K562 (cell line): ENCODE measurements at regions not wholly inside any gene's neighbourhood (a gene's known extent, or its start where the extent isn't known, plus 50 kb on each side); places are given as distances from the start of the nearest gene placed in this dataset.

ENCODE experiments used
- ATAC-seq: fragments of 200-7000 bp; cut with Tn5 transposase; 3 replicates; pipeline ENCODE4 v1.9.1; 2020; ENCODE audit warnings: moderate library complexity
- BruUV-seq: library from RNA; stranded (reverse); fragments of 400-500 nt; replicated peaks from 2 replicates; lab custom pipeline; 2021; lab: Mats Ljungman, UMichigan
- CTCF ChIA-PET: fragments of 300-600 bp; formaldehyde crosslinking; extraction: SDS; loops from one replicate; lab custom pipeline; 2021; ENCODE audit warnings: low intra/inter-chr PET ratio; lab: Yijun Ruan, JAX
- POLR2A ChIA-PET: fragments of 300-600, 350-650 bp; sonication (Branson Sonifier 250); formaldehyde crosslinking; extraction: SDS; loops from one replicate; lab custom pipeline; 2021; ENCODE audit warnings: antibody characterized with exemption, inconsistent platforms; lab: Yijun Ruan, JAX
- DNase-seq, 4 experiments: peaks; one replicate each; pipeline versions ENCODE4 v3.0.0 to v3.0.0-alpha.2; 2011 to 2018; ENCODE audit warnings: low spot score in 3 of 4, mixed read lengths in 3 of 4; ENCODE audit errors: extremely low read depth in 1 of 4
- FAIRE-seq: peaks from 2 replicates; lab custom pipeline; 2011; peaks lifted over from hg19 to GRCh38; lab: Jason Lieb, UNC
- H2AFZ ChIP-seq: 2 replicates; pipeline ENCODE4 v1.6.0; 2011; ENCODE audit warnings: low read depth, low read length, control low read depth, inconsistent platforms
- H3K27ac ChIP-seq: fragments of 200-600 bp; 3 replicates; pipeline ENCODE4 v1.8.0; 2011; ENCODE audit warnings: low read depth, mild to moderate bottlenecking, control low read depth, inconsistent platforms, low read length, moderate library complexity, mixed read lengths; ENCODE audit errors: extremely low read depth
- H3K27me3 ChIP-seq, 2 experiments: fragments of 300-600 bp in 1 of 2; 2 replicates in 1 of 2; 3 replicates in 1 of 2; pipeline versions ENCODE4 v1.6.0 to v1.8.0; 2011; ENCODE audit warnings: inconsistent platforms in 2 of 2, low read length in 2 of 2, mild to moderate bottlenecking in 1 of 2, mixed read lengths in 1 of 2, moderate library complexity in 1 of 2; ENCODE audit not compliant: control insufficient read depth in 2 of 2, insufficient read depth in 2 of 2
- H3K36me3 ChIP-seq: fragments of 300-600 bp; 3 replicates; pipeline ENCODE4 v1.8.0; 2011; ENCODE audit warnings: mild to moderate bottlenecking, low read length, inconsistent platforms; ENCODE audit not compliant: control insufficient read depth, insufficient read depth
- H3K4me1 ChIP-seq, 2 experiments: fragments of 200-600 bp in 1 of 2; replicated peaks in 1 of 2; 2 replicates in 1 of 2; 3 replicates in 1 of 2; pipeline versions ENCODE4 v1.5.1 to v1.8.0; 2011; ENCODE audit warnings: inconsistent platforms in 2 of 2, low read length in 2 of 2, mild to moderate bottlenecking in 1 of 2, mixed read lengths in 1 of 2, moderate library complexity in 1 of 2; ENCODE audit not compliant: control insufficient read depth in 2 of 2, insufficient read depth in 2 of 2
- H3K4me2 ChIP-seq: 2 replicates; pipeline ENCODE4 v1.6.1; 2011; ENCODE audit warnings: low read length, control low read depth, inconsistent platforms, mixed read lengths; ENCODE audit not compliant: insufficient read depth
- H3K4me3 ChIP-seq: fragments of 200-600 bp; sonication (generic), shearing (Covaris generic); 2 replicates; pipeline ENCODE4 v1.5.1; 2016; ENCODE audit warnings: control low read depth, inconsistent platforms
- H3K79me2 ChIP-seq: fragments of 200-600 bp; 3 replicates; pipeline ENCODE4 v1.8.0; 2011; ENCODE audit warnings: low read length, inconsistent platforms; ENCODE audit not compliant: control insufficient read depth, insufficient read depth
- H3K9ac ChIP-seq, 2 experiments: 2 replicates each; pipeline versions ENCODE4 v1.6.0 to v1.6.1; 2011; ENCODE audit warnings: low read depth in 2 of 2, low read length in 2 of 2, control low read depth in 1 of 2, inconsistent platforms in 1 of 2, mild to moderate bottlenecking in 1 of 2, mixed read lengths in 1 of 2; ENCODE audit not compliant: insufficient read depth in 1 of 2
- H3K9me1 ChIP-seq: one replicate; pipeline ENCODE4 v1.6.0; 2011; ENCODE audit warnings: inconsistent platforms, mild to moderate bottlenecking, low read length, moderate library complexity; ENCODE audit not compliant: control insufficient read depth, insufficient read depth
- H3K9me3 ChIP-seq: replicated peaks from 2 replicates; pipeline ENCODE4 v1.5.1; 2011; ENCODE audit warnings: low read depth, low read length, inconsistent platforms; ENCODE audit not compliant: control insufficient read depth, insufficient read depth
- H4K20me1 ChIP-seq: replicated peaks from 2 replicates; pipeline ENCODE4 v1.6.1; 2011; ENCODE audit warnings: low read length, inconsistent platforms, mixed read lengths; ENCODE audit not compliant: control insufficient read depth, insufficient read depth
- ARHGAP35 ChIP-seq: fragments of 450-650 bp; IDR thresholded peaks from 2 replicates; pipeline ENCODE4 v1.6.1; 2018; ENCODE audit not compliant: partially characterized antibody
- BRCA1 ChIP-seq, 2 experiments: fragments of 450-650 bp in 1 of 2; sonication (generic) in 1 of 2; formaldehyde crosslinking in 1 of 2; IDR thresholded peaks; 2 replicates each; pipeline versions ENCODE4 v1.5.0 to v1.6.1; 2017 to 2020; ENCODE audit warnings: mild to moderate bottlenecking in 1 of 2, missing genetic modification reagents in 1 of 2
- GATAD2B ChIP-seq: fragments of 450-650 bp; IDR thresholded peaks from 2 replicates; pipeline ENCODE4 v1.6.1; 2017; ENCODE audit warnings: mild to moderate bottlenecking, borderline replicate concordance
- KLF10 ChIP-seq: fragments of 250-450 bp; sonication (Bioruptor Pico); IDR thresholded peaks from 2 replicates; pipeline ENCODE4 v1.6.1; 2021; ENCODE audit warnings: matching md5 sums
- MTF1 ChIP-seq: fragments of 250-450 bp; sonication (Bioruptor Pico); IDR thresholded peaks from 2 replicates; pipeline ENCODE4 v1.9.0; 2021; ENCODE audit warnings: moderate library complexity, mild to moderate bottlenecking, inconsistent platforms, borderline replicate concordance
- TAL1 ChIP-seq: fragments of 450-650 bp; IDR thresholded peaks from 2 replicates; pipeline ENCODE4 v1.6.1; 2016; ENCODE audit warnings: mild to moderate bottlenecking
- TCF7 ChIP-seq: sonication (generic); IDR thresholded peaks from 2 replicates; pipeline ENCODE4 v1.6.1; 2016; ENCODE audit warnings: antibody characterized with exemption, borderline replicate concordance
- THRAP3 ChIP-seq: fragments of 450-650 bp; IDR thresholded peaks from 2 replicates; pipeline ENCODE4 v1.6.1; 2016; ENCODE audit warnings: mild to moderate bottlenecking, inconsistent platforms, borderline replicate concordance
- U2AF1 ChIP-seq: fragments of 200-400 bp; formaldehyde crosslinking; optimal IDR thresholded peaks from 2 replicates; pipeline ENCODE3; 2017; ENCODE audit warnings: mild to moderate bottlenecking, low read depth, low read length, moderate library complexity
- USF1 ChIP-seq: sonication (generic); formaldehyde crosslinking; IDR thresholded peaks from 2 replicates; pipeline ENCODE4 v1.9.0; 2022; ENCODE audit warnings: mild to moderate bottlenecking, missing genetic modification reagents
- ZC3H4 ChIP-seq: sonication (generic); formaldehyde crosslinking; IDR thresholded peaks from 2 replicates; pipeline ENCODE4 v1.9.0; 2021; ENCODE audit warnings: missing genetic modification reagents, borderline replicate concordance
- WGBS: fragments of 100-300 bp; shearing (Covaris generic); methylation state at CpG from one replicate; pipeline ENCODE4 v1.1.6; 2016; ENCODE audit warnings: low coverage, mixed read lengths; ENCODE audit not compliant: insufficient coverage; ENCODE audit errors: missing lambda C conversion rate; 5-methylcytosine and 5-hydroxymethylcytosine counted together
- in situ Hi-C: fragments of 300-500 bp; cut with MboI; formaldehyde crosslinking; loops from 4 replicates; pipeline ENCODE4 v1.15.0; 2018; ENCODE audit warnings: inconsistent platforms, mixed read lengths
- intact Hi-C: fragments of 100-400 bp; cut with micrococcal nuclease; formaldehyde crosslinking; loops from 2 replicates; pipeline ENCODE4 v1.14.2; 2022

GRCh38 chr2:16279201-16279570, 338.8 kb downstream of the MYCN start:
- Histone ChIP-seq H3K27ac (no peak overlapping the region), H2AFZ (no peak overlapping the region), H3K4me2 (no peak overlapping the region), H3K9ac (no peak overlapping the region), H3K36me3 (no peaks in the 10 kb centered on the region), H4K20me1 (no peaks in the 10 kb centered on the region), H3K79me2 (no peaks in the 10 kb centered on the region), H3K9me1 (no peaks in the 10 kb centered on the region), H3K27me3 (peaks cover 0 to 7% of the 10 kb centered on the region in 2 experiments; a peak in 2 of 5 replicates), H3K4me1 (no peaks in the 10 kb centered on the region), H3K9me3 (no peaks in the 10 kb centered on the region), H3K4me3 (no peak overlapping the region)
- CTCF ChIA-PET: no interaction called here
- POLR2A ChIA-PET: interaction anchor here (1.0 kb wide), 1 partner anchor 11 kb away, joined by 3 read pairs; no protein-coding TSS in a partner anchor
- WGBS: 0% methylated on average over 4 of the region's 4 CpGs
- intact Hi-C loops (no loop called here), in situ Hi-C loops (no loop called here)
- ATAC-seq (no peak), FAIRE-seq (no peak), DNase-seq (no peak)
- BruUV-seq: no TSS peak
- TF ChIP-seq U2AF1 (no peak), ZC3H4 (CRISPR knock-in tag) (no peak), BRCA1 (IDR thresholded peaks at IDR 0.05) (no peak), BRCA1 (CRISPR knock-in tag; IDR thresholded peaks at IDR 0.05) (no peak), USF1 (no peak), TAL1 (no peak), TCF7 (no peak), THRAP3 (no peak), MTF1 (CRISPR knock-in tag) (no peak), ARHGAP35 (no peak), KLF10 (CRISPR knock-in tag) (no peak), GATAD2B (no peak)
